ENCODE measurements at regions not wholly inside any gene's neighbourhood (a gene's known extent, or its start where the extent isn't known, plus 50 kb on each side); places are given as distances from the start of the nearest gene placed in this dataset.

DNA sequence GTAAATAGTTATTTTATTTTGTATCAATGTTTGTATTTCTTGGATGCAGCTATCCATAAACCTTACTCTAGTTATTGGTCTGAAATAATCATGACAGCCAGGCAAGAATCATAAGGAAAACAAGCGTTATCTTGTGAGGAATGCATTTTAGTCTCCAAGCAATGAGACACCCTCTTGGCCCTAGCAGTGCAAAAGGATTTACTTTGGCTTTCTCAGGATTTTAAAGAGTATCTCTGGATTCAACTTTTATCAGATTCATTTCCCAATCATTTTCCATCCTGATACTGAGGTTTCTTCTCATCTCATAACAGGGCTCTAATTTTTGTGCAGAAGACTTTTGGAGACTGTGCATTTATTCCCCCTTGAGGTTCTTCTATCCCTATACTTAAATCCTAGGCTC, 480.8 kb downstream of the TMX3 start:
- Histone ChIP-seq H3K4me1 (no peaks in the 10 kb centered on the region), H3K4me3 (no peak overlapping the region), H3K27me3 (no peaks in the 10 kb centered on the region), H3K9me3 (no peaks in the 10 kb centered on the region), H3K27ac (no peak overlapping the region), H3K36me3 (no peaks in the 10 kb centered on the region)
- ATAC-seq, result no peak
- TF ChIP-seq, protein P1, sequence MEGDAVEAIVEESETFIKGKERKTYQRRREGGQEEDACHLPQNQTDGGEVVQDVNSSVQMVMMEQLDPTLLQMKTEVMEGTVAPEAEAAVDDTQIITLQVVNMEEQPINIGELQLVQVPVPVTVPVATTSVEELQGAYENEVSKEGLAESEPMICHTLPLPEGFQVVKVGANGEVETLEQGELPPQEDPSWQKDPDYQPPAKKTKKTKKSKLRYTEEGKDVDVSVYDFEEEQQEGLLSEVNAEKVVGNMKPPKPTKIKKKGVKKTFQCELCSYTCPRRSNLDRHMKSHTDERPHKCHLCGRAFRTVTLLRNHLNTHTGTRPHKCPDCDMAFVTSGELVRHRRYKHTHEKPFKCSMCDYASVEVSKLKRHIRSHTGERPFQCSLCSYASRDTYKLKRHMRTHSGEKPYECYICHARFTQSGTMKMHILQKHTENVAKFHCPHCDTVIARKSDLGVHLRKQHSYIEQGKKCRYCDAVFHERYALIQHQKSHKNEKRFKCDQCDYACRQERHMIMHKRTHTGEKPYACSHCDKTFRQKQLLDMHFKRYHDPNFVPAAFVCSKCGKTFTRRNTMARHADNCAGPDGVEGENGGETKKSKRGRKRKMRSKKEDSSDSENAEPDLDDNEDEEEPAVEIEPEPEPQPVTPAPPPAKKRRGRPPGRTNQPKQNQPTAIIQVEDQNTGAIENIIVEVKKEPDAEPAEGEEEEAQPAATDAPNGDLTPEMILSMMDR (IDR thresholded peaks at IDR 0.05), result no peak
- no peak for TF ChIP-seq POLR2A (IDR thresholded peaks at IDR 0.05)
- no peak for TF ChIP-seq EP300 (IDR thresholded peaks at IDR 0.05)
- no peak for TF ChIP-seq POLR2AphosphoS5 (IDR thresholded peaks at IDR 0.05)
- WGBS, 2 donors (ENCODE audit: low coverage in 1 of 2), result 64 to 67% methylated on average over 1 of the region's 1 CpG

DNA sequence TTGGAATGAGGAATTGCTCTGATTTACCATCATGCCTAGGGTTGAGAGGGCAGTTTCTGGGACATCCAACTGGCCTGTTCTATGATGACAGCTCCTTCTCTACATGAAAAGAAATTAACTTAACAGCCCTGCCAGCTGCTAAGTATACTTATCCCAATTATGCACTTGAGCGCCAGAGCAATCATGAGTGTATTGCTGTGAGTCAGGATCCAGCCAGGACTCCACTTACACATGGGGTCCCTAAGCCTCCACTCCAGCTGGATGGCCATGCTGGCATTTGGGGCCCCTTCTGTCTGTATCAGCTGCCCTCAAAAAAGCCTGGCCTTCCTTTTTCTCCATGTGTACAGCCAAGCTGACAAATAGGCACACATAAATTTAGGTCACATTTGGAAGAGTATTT, 481.9 kb downstream of the TMX3 start:
- TF ChIP-seq POLR2AphosphoS5 (IDR thresholded peaks at IDR 0.05) (no peak), POLR2A (IDR thresholded peaks at IDR 0.05) (no peak), EP300 (IDR thresholded peaks at IDR 0.05) (no peak)
- TF ChIP-seq, protein P1 (IDR thresholded peaks at IDR 0.05), result no peak
- no peaks in the 10 kb centered on the region for H3K27me3 ChIP-seq
- no CpG with 5 or more reads among the region's 1 CpG for WGBS, 2 donors (ENCODE audit: low coverage in 1 of 2)
- H3K36me3 ChIP-seq, result no peaks in the 10 kb centered on the region
- no peaks in the 10 kb centered on the region for H3K9me3 ChIP-seq
- H3K4me1 ChIP-seq, result no peaks in the 10 kb centered on the region
- no peak overlapping the region for H3K4me3 ChIP-seq
- no peak for ATAC-seq
- no peak overlapping the region for H3K27ac ChIP-seq

DNA sequence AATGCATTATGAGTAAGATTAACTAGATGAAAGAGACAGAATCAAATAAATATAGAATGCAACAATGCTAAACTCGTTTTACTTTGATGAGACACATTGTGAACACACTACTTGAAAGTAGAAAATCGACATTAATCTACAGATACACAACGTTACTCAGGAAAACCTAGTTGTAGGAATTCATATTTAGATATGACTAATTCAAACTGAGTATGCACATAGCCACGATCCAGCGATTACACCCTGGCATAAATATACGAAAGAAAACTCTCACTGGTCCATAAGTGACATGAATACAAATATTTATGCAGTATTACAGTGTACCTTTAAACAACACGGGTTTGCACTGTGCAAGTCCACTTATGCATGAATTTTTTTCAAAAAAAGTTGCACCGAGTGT, 485.6 kb downstream of the TMX3 start:
- Histone ChIP-seq H3K4me1 (no peaks in the 10 kb centered on the region), H3K36me3 (no peaks in the 10 kb centered on the region), H3K27me3 (no peaks in the 10 kb centered on the region), H3K9me3 (no peaks in the 10 kb centered on the region), H3K4me3 (no peak overlapping the region), H3K27ac (no peak overlapping the region)
- TF ChIP-seq POLR2A (IDR thresholded peaks at IDR 0.05) (no peak), EP300 (IDR thresholded peaks at IDR 0.05) (no peak), POLR2AphosphoS5 (IDR thresholded peaks at IDR 0.05) (no peak)
- TF ChIP-seq, protein P1 (IDR thresholded peaks at IDR 0.05), result no peak
- WGBS, 2 donors (ENCODE audit: low coverage in 1 of 2), result 62 to 80% methylated on average over 6 to 8 of the region's 8 CpGs
- ATAC-seq, result no peak

DNA sequence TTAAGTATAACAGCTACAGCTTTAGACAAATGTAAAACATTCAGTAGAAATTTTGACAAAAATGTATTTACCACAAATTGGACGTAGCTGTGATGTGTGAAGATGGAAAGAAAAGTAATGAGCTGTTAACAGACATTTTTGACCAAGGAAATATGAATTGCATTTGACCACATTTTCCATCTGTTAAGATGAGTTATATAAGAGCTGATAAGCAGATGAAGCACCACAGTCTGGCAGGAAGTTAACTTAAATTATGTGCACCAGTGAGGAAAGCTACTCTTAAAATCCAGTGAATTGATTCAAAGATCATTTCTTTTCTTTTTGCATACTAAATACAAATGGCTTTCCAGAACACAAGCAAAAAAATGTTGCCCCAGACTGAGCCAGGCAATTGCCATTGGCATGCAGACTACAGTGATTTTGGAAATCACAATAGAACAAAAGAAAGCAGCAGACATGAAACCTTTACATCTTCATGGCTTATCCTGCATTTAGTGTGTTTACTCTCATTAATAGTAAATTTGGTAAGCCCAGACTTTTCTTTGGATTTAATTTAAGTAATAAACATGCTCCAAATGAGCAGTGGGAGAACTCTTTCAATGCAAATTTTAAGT, 493.7 kb downstream of the TMX3 start:
- TF ChIP-seq POLR2AphosphoS5 (IDR thresholded peaks at IDR 0.05) (no peak), POLR2A (IDR thresholded peaks at IDR 0.05) (no peak), EP300 (IDR thresholded peaks at IDR 0.05) (no peak)
- TF ChIP-seq, protein P1 (IDR thresholded peaks at IDR 0.05), result no peak
- Histone ChIP-seq H3K9me3 (no peaks in the 10 kb centered on the region), H3K27me3 (no peaks in the 10 kb centered on the region), H3K36me3 (no peaks in the 10 kb centered on the region), H3K27ac (no peak overlapping the region), H3K4me1 (no peaks in the 10 kb centered on the region), H3K4me3 (no peak overlapping the region)
- no peak for ATAC-seq
- WGBS, 2 donors (ENCODE audit: low coverage in 1 of 2), result 14 to 39% methylated on average over 1 of the region's 1 CpG

DNA sequence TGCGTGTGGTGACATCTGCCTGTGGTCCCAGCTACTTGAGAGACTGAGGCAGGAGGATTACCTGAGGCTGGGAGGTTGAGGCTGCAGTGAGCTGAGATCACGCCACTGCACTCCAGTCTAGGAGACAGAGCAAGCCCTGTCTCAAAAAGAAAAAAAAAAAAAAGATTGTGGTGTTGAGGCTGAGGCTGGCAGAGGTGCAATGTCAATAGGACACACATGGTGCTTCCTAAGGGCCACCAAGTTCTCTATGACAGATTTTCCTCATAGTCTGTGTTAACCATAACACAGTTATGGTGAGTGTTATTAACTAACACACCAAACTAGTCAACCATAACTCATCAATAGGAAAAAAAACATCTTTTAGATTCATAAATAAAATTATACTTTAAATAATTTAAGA, 494.4 kb downstream of the TMX3 start:
- TF ChIP-seq, protein P1 (IDR thresholded peaks at IDR 0.05), result no peak
- TF ChIP-seq POLR2A (IDR thresholded peaks at IDR 0.05) (no peak), POLR2AphosphoS5 (IDR thresholded peaks at IDR 0.05) (no peak), EP300 (IDR thresholded peaks at IDR 0.05) (no peak)
- Histone ChIP-seq H3K27me3 (no peaks in the 10 kb centered on the region), H3K4me3 (no peak overlapping the region), H3K27ac (no peak overlapping the region), H3K9me3 (no peaks in the 10 kb centered on the region), H3K4me1 (no peaks in the 10 kb centered on the region), H3K36me3 (no peaks in the 10 kb centered on the region)
- no peak for ATAC-seq
- 80 to 88% methylated on average over 1 of the region's 2 CpGs for WGBS, 2 donors (ENCODE audit: low coverage in 1 of 2)
